ENCODE measurements at regions not wholly inside any gene's neighbourhood (a gene's known extent, or its start where the extent isn't known, plus 50 kb on each side); places are given as distances from the start of the nearest gene placed in this dataset.

DNA sequence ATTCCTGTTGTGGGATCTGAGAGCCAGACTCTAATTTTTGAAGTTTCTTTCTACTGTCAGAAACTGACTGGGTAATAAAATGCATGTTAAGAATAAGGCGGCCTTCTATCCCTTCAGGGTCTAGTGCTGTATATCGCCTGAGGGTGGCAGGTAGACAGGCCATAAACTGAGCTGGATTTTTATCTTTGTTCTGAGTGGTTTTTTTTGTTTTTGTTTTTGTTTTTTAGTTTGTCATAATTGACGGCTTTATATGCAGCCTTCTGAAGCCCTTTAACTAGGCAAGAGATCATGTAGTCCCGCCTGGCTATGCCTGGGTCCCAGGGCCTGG lies 747.7 kb upstream of the ADGRB3 start:
- no peak overlapping the region for H2BK120ac ChIP-seq (replicated peaks; ENCODE audit: low read depth, low read length)
- H3K4me1 ChIP-seq (replicated peaks in 1 of 4; ENCODE audit: control insufficient read depth in 3 of 4, insufficient read depth in 4 of 4, low read length in 3 of 4): no peaks in the 10 kb centered on the region
- CTCF ChIA-PET (ENCODE audit: partially characterized antibody): interaction anchor here (0.6 to 1.0 kb wide), 2 partner anchors 224 to 457 kb away, joined by 3 to 5 read pairs; no protein-coding TSS in a partner anchor
- no peak overlapping the region for H2BK20ac ChIP-seq (ENCODE audit: low read length)
- no peak overlapping the region for H3K56ac ChIP-seq (replicated peaks; ENCODE audit: insufficient read length, low read depth, low read length)
- H3K79me1 ChIP-seq (ENCODE audit: low read depth, low read length): no peaks in the 10 kb centered on the region
- no peak overlapping the region for H2AK5ac ChIP-seq (ENCODE audit: low read depth, low read length)
- no peak overlapping the region for H3K14ac ChIP-seq (ENCODE audit: insufficient read length)
- H2AFZ ChIP-seq (ENCODE audit: low read length): no peak overlapping the region
- H2BK12ac ChIP-seq (ENCODE audit: low read depth, low read length): no peak overlapping the region
- no peak overlapping the region for H3K9ac ChIP-seq (replicated peaks in 1 of 4; ENCODE audit: extremely low read depth in 1 of 4, low read depth in 3 of 4, low read length in 3 of 4)
- H3K4me3 ChIP-seq (ENCODE audit: extremely low read depth in 1 of 4, insufficient read depth in 2 of 4, low read depth in 3 of 4, low read length in 4 of 4): no peak overlapping the region
- no peak overlapping the region for H2BK15ac ChIP-seq (ENCODE audit: low read length)
- H3K23ac ChIP-seq (ENCODE audit: insufficient read length): no peak overlapping the region
- H3K27ac ChIP-seq (ENCODE audit: low read depth, low read length): no peak overlapping the region
- H4K20me1 ChIP-seq (replicated peaks in 1 of 2; ENCODE audit: control insufficient read depth in 1 of 2, insufficient read depth in 2 of 2, low read length in 2 of 2): no peaks in the 10 kb centered on the region
- no peak overlapping the region for H4K8ac ChIP-seq (ENCODE audit: extremely low read depth, insufficient read depth, low read length)
- H3K27me3 ChIP-seq (replicated peaks in 1 of 4; ENCODE audit: control insufficient read depth in 3 of 4, extremely low read depth in 1 of 4, insufficient read depth in 3 of 4, low read length in 3 of 4): no peaks in the 10 kb centered on the region
- TF ChIP-seq BCL11A (IDR thresholded peaks at IDR 0.05; ENCODE audit: low read depth in 2 of 2, low read length in 2 of 2) (no peak), EZH2 (IDR thresholded peaks at IDR 0.05; ENCODE audit: low read depth, low read length, severe bottlenecking) (no peak)
- H4K5ac ChIP-seq (ENCODE audit: insufficient read length, low read depth, low read length): no peak overlapping the region
- H2BK5ac ChIP-seq (ENCODE audit: low read depth, low read length): no peak overlapping the region
- no peaks in the 10 kb centered on the region for H3K79me2 ChIP-seq (ENCODE audit: control insufficient read depth in 1 of 2, insufficient read depth in 2 of 2, low read length in 2 of 2)
- H3K9me3 ChIP-seq (ENCODE audit: insufficient read depth in 2 of 2, low read depth in 1 of 2, low read length in 1 of 2): peaks cover 0 to 2% of the 10 kb centered on the region in 2 experiments; a peak in 1 of 4 replicates
- POLR2A ChIA-PET (ENCODE audit: partially characterized antibody): no interaction called here
- H3K4me2 ChIP-seq (ENCODE audit: insufficient read depth in 1 of 2, low read depth in 2 of 2, low read length in 2 of 2): no peak overlapping the region
- DNase-seq (ENCODE audit: low read depth in 1 of 2, low spot score in 2 of 2) (no peak), FAIRE-seq (no peak)
- H3K36me3 ChIP-seq (ENCODE audit: control insufficient read depth in 2 of 4, insufficient read depth in 4 of 4, low read length in 3 of 4): no peaks in the 10 kb centered on the region
- H3K18ac ChIP-seq (ENCODE audit: extremely low read depth, low read length): no peak overlapping the region
- H4K91ac ChIP-seq (replicated peaks; ENCODE audit: insufficient read length, low read length): no peak overlapping the region
- H3K4ac ChIP-seq (replicated peaks; ENCODE audit: insufficient read length, low read depth, low read length): no peak overlapping the region
- no peaks in the 10 kb centered on the region; the same call in 1 of the 2 replicates for H3K23me2 ChIP-seq (ENCODE audit: low read depth, low read length)
- WGBS, 2 experiments (ENCODE audit: extremely low coverage in 1 of 2, insufficient coverage in 1 of 2, insufficient read length in 1 of 2, insufficient replicate concordance in 2 of 2, low coverage in 1 of 2, low lambda C conversion rate in 2 of 2, missing lambda C conversion rate in 1 of 2): 87% methylated on average over 4 of the region's 4 CpGs; no CpG with 5 or more reads in 1 of the 2 experiments

Data from H1 (cell line).